GM12872 (cell line): ENCODE measurements at regions not wholly inside any gene's neighbourhood (a gene's known extent, or its start where the extent isn't known, plus 50 kb on each side); places are given as distances from the start of the nearest gene placed in this dataset.

Source experiments
- CTCF ChIP-seq: IDR thresholded peaks from 3 replicates; pipeline ENCODE4 v1.5.1; 2011; ENCODE audit warnings: low read depth, mild to moderate bottlenecking, low read length, moderate library complexity; ENCODE audit not compliant: insufficient read depth

GRCh38 chr1:195434566-195435203 is 1173.6 kb downstream of the KCNT2 start:
- no peak for TF ChIP-seq CTCF

GRCh38 chr1:195430826-195431225 is 1177.4 kb downstream of the KCNT2 start:
- no peak for TF ChIP-seq CTCF

- no peak for TF ChIP-seq CTCF
Observed at GRCh38 chr1:195428927-195429326, 1179.3 kb downstream of the KCNT2 start.

- no peak for TF ChIP-seq CTCF
Observed at GRCh38 chr1:195415584-195415983, 1192.7 kb downstream of the KCNT2 start.

GRCh38 chr1:195394567-195394966 is 1213.7 kb downstream of the KCNT2 start:
- no peak for TF ChIP-seq CTCF

GRCh38 chr1:195376190-195376589 is 1232.0 kb downstream of the KCNT2 start:
- 0 out of 3 replicates have a peak, but pooled peaks have one; percentile 2 for TF ChIP-seq CTCF

- TF ChIP-seq CTCF, result no peak
Observed at GRCh38 chr1:195373856-195374255, 1234.4 kb downstream of the KCNT2 start.
